ENCODE measurements at regions not wholly inside any gene's neighbourhood (a gene's known extent, or its start where the extent isn't known, plus 50 kb on each side); places are given as distances from the start of the nearest gene placed in this dataset.
A peak's percentile ranks its signal among the peaks of the same experiment; 100 is the strongest.
"Not testable (repeated sequence)": the region's sequence is repeated elsewhere in the genome, so short reads cannot be mapped to it uniquely, and the experiment has no call there.

- in situ Hi-C loops (cut with HindIII; ENCODE audit: extremely low pct_ligation_motif_present, low pct_unique_long_range_greater_than_20kb); FAIRE-seq; DNase-seq (ENCODE audit: low spot score); H3K9me3 ChIP-seq (ENCODE audit: low read length); POLR2A ChIA-PET; H3K79me2 ChIP-seq (ENCODE audit: insufficient read depth, low read length); H3K4me3 ChIP-seq (replicated peaks in 1 of 3; ENCODE audit: insufficient read depth in 1 of 3, low read depth in 2 of 3, low read length in 3 of 3); H2AFZ ChIP-seq (ENCODE audit: low read length); H3K36me3 ChIP-seq (replicated peaks in 1 of 2; ENCODE audit: control insufficient read depth in 1 of 2, insufficient read depth in 2 of 2, low read length in 2 of 2); intact Hi-C loops (cut with micrococcal nuclease; ENCODE audit: unreplicated experiment); H3K27me3 ChIP-seq (ENCODE audit: control insufficient read depth in 1 of 2, insufficient read depth in 2 of 2, low read length in 2 of 2); H3K27ac ChIP-seq (ENCODE audit: extremely low read length, insufficient read depth, low read length); CTCF ChIA-PET (ENCODE audit: low intra/inter-chr PET ratio, low total read pairs); H4K20me1 ChIP-seq (ENCODE audit: insufficient read depth, low read length); H3K9ac ChIP-seq (ENCODE audit: insufficient read depth, low read depth, low read length); BruUV-seq (replicated peaks): not testable (repeated sequence)
- H3K4me2 ChIP-seq (ENCODE audit: low read depth, low read length), result 0 out of 2 replicates have a peak overlapping the region, but pooled peaks have one; percentile 29
- peaks cover 19% of the 10 kb centered on the region for H3K4me1 ChIP-seq (ENCODE audit: insufficient read depth, low read length)
- peak; percentile 56; the same call in 2 of the 3 replicates for ATAC-seq
- TF ChIP-seq TEAD3 (CRISPR knock-in tag; optimal IDR thresholded peaks at IDR 0.05; ENCODE audit: borderline replicate concordance), result peak; percentile 27
- WGBS (ENCODE audit: low lambda C conversion rate), result 83% methylated on average over 10 of the region's 19 CpGs
These were observed 160.6 kb upstream of the THBS1 start for GRCh38 chr15:39420123-39420852.

- DNase-seq (ENCODE audit: low spot score); intact Hi-C loops (cut with micrococcal nuclease; ENCODE audit: unreplicated experiment); H3K27me3 ChIP-seq (ENCODE audit: control insufficient read depth in 1 of 2, insufficient read depth in 2 of 2, low read length in 2 of 2); H4K20me1 ChIP-seq (ENCODE audit: insufficient read depth, low read length); H3K27ac ChIP-seq (ENCODE audit: extremely low read length, insufficient read depth, low read length); H3K36me3 ChIP-seq (replicated peaks in 1 of 2; ENCODE audit: control insufficient read depth in 1 of 2, insufficient read depth in 2 of 2, low read length in 2 of 2); H3K9me3 ChIP-seq (ENCODE audit: low read length); H3K4me3 ChIP-seq (replicated peaks in 1 of 3; ENCODE audit: insufficient read depth in 1 of 3, low read depth in 2 of 3, low read length in 3 of 3); H3K4me2 ChIP-seq (ENCODE audit: low read depth, low read length); H2AFZ ChIP-seq (ENCODE audit: low read length); CTCF ChIA-PET (ENCODE audit: low intra/inter-chr PET ratio, low total read pairs); H3K9ac ChIP-seq (ENCODE audit: insufficient read depth, low read depth, low read length); in situ Hi-C loops (cut with HindIII; ENCODE audit: extremely low pct_ligation_motif_present, low pct_unique_long_range_greater_than_20kb); BruUV-seq (replicated peaks); H3K79me2 ChIP-seq (ENCODE audit: insufficient read depth, low read length); ATAC-seq; POLR2A ChIA-PET; FAIRE-seq: not testable (repeated sequence)
- H3K4me1 ChIP-seq (ENCODE audit: insufficient read depth, low read length), result peaks cover 19% of the 10 kb centered on the region
- peak; percentile 52; the same call in 1 of the 2 replicates for TF ChIP-seq ZNF281 (CRISPR knock-in tag; IDR thresholded peaks at IDR 0.05; ENCODE audit: borderline replicate concordance)
- WGBS (ENCODE audit: low lambda C conversion rate), result no CpG with 5 or more reads among the region's 14 CpGs
These were observed 160.1 kb upstream of the THBS1 start for GRCh38 chr15:39420853-39421192.
